ENCODE measurements at regions not wholly inside any gene's neighbourhood (a gene's known extent, or its start where the extent isn't known, plus 50 kb on each side); places are given as distances from the start of the nearest gene placed in this dataset.

GRCh38 chrX:69284491-69284890 is 119.2 kb upstream of the PJA1 start:
- Histone ChIP-seq H3K4me3 (ENCODE audit: low read depth in 1 of 2, low read length in 2 of 2) (no peak overlapping the region), H2AFZ (ENCODE audit: low read depth, low read length) (no peak overlapping the region), H3K27me3 (ENCODE audit: insufficient read depth, low read length, poor library complexity) (no peaks in the 10 kb centered on the region), H3K9me3 (ENCODE audit: insufficient read depth, low read length, severe bottlenecking) (no peaks in the 10 kb centered on the region), H3K79me2 (ENCODE audit: insufficient read depth, low read length) (no peaks in the 10 kb centered on the region), H3K9ac (ENCODE audit: low read depth, low read length) (no peak overlapping the region), H3K36me3 (ENCODE audit: insufficient read depth, low read length) (no peaks in the 10 kb centered on the region), H3K4me1 (ENCODE audit: insufficient read depth, low read length) (peaks cover 12% of the 10 kb centered on the region), H4K20me1 (ENCODE audit: insufficient read depth, low read length) (no peaks in the 10 kb centered on the region), H3K27ac (ENCODE audit: low read length) (no peak overlapping the region), H3K4me2 (ENCODE audit: insufficient read depth, low read length) (no peak overlapping the region)
- no peak for TF ChIP-seq EZH2 (IDR thresholded peaks at IDR 0.05; ENCODE audit: borderline replicate concordance, low read depth, low read length, severe bottlenecking)
- TF ChIP-seq CTCF (IDR thresholded peaks at IDR 0.05; ENCODE audit: borderline replicate concordance, extremely low read depth, low read length, poor library complexity, severe bottlenecking): no peak
- ATAC-seq (ENCODE audit: insufficient read depth, low read depth) (no peak), DNase-seq (no peak)

GRCh38 chrX:69282893-69283690 is 117.8 kb upstream of the PJA1 start:
- no peak for ATAC-seq (ENCODE audit: insufficient read depth, low read depth)
- no peaks in the 10 kb centered on the region for H3K9me3 ChIP-seq (ENCODE audit: insufficient read depth, low read length, severe bottlenecking)

GRCh38 chrX:69280933-69281332 is 115.7 kb upstream of the PJA1 start:
- ATAC-seq (ENCODE audit: insufficient read depth, low read depth) (no peak), DNase-seq (no peak)
- no peak overlapping the region for H3K4me2 ChIP-seq (ENCODE audit: insufficient read depth, low read length)
- no peaks in the 10 kb centered on the region for H4K20me1 ChIP-seq (ENCODE audit: insufficient read depth, low read length)
- peaks cover 7% of the 10 kb centered on the region for H3K4me1 ChIP-seq (ENCODE audit: insufficient read depth, low read length)
- no peak for TF ChIP-seq EZH2 (IDR thresholded peaks at IDR 0.05; ENCODE audit: borderline replicate concordance, low read depth, low read length, severe bottlenecking)
- no peak for TF ChIP-seq CTCF (IDR thresholded peaks at IDR 0.05; ENCODE audit: borderline replicate concordance, extremely low read depth, low read length, poor library complexity, severe bottlenecking)
- H3K9ac ChIP-seq (ENCODE audit: low read depth, low read length): no peak overlapping the region
- H3K79me2 ChIP-seq (ENCODE audit: insufficient read depth, low read length): no peaks in the 10 kb centered on the region
- no peak overlapping the region for H2AFZ ChIP-seq (ENCODE audit: low read depth, low read length)
- H3K4me3 ChIP-seq (ENCODE audit: low read depth in 1 of 2, low read length in 2 of 2): no peak overlapping the region
- no peaks in the 10 kb centered on the region for H3K9me3 ChIP-seq (ENCODE audit: insufficient read depth, low read length, severe bottlenecking)
- no peaks in the 10 kb centered on the region for H3K36me3 ChIP-seq (ENCODE audit: insufficient read depth, low read length)
- H3K27me3 ChIP-seq (ENCODE audit: insufficient read depth, low read length, poor library complexity): no peaks in the 10 kb centered on the region
- no peak overlapping the region for H3K27ac ChIP-seq (ENCODE audit: low read length)

More at GRCh38 chrX:69282893-69283690, 117.8 kb upstream of the PJA1 start:
- H3K79me2 ChIP-seq (ENCODE audit: insufficient read depth, low read length): no peaks in the 10 kb centered on the region
- TF ChIP-seq CTCF (IDR thresholded peaks at IDR 0.05; ENCODE audit: borderline replicate concordance, extremely low read depth, low read length, poor library complexity, severe bottlenecking): no peak
- TF ChIP-seq EZH2 (IDR thresholded peaks at IDR 0.05; ENCODE audit: borderline replicate concordance, low read depth, low read length, severe bottlenecking): no peak
- no peak overlapping the region for H3K4me3 ChIP-seq (ENCODE audit: low read depth in 1 of 2, low read length in 2 of 2)
- DNase-seq: no peak
- peaks cover 12% of the 10 kb centered on the region for H3K4me1 ChIP-seq (ENCODE audit: insufficient read depth, low read length)
- H4K20me1 ChIP-seq (ENCODE audit: insufficient read depth, low read length): no peaks in the 10 kb centered on the region
- no peak overlapping the region for H3K9ac ChIP-seq (ENCODE audit: low read depth, low read length)
- no peak overlapping the region for H3K4me2 ChIP-seq (ENCODE audit: insufficient read depth, low read length)
- no peaks in the 10 kb centered on the region for H3K27me3 ChIP-seq (ENCODE audit: insufficient read depth, low read length, poor library complexity)
- H3K27ac ChIP-seq (ENCODE audit: low read length): no peak overlapping the region
- no peaks in the 10 kb centered on the region for H3K36me3 ChIP-seq (ENCODE audit: insufficient read depth, low read length)
- H2AFZ ChIP-seq (ENCODE audit: low read depth, low read length): no peak overlapping the region
